GM19025 (cell line): ENCODE measurements at regions not wholly inside any gene's neighbourhood (a gene's known extent, or its start where the extent isn't known, plus 50 kb on each side); places are given as distances from the start of the nearest gene placed in this dataset.

Source experiments
- ATAC-seq: cut with Tn5 transposase; IDR thresholded peaks from one replicate; pipeline ENCODE4 v1.9.1; 2021; ENCODE audit warnings: mild to moderate bottlenecking, low read depth, moderate library complexity; ENCODE audit not compliant: unreplicated experiment

- ATAC-seq, result no peak
Observed at GRCh38 chr20:58071298-58071697, 157.2 kb downstream of the ANKRD60 start.

- no peak for ATAC-seq
Observed at GRCh38 chr20:58070664-58071196, 157.7 kb downstream of the ANKRD60 start.

GRCh38 chr20:58069796-58070663 lies 158.4 kb downstream of the ANKRD60 start:
- ATAC-seq, result no peak

- no peak for ATAC-seq
Observed at GRCh38 chr20:58069207-58069606, 159.2 kb downstream of the ANKRD60 start.

GRCh38 chr20:58065508-58066361 lies 162.7 kb downstream of the ANKRD60 start:
- no peak for ATAC-seq

- ATAC-seq, result no peak
Observed at GRCh38 chr20:58064411-58065010, 163.9 kb downstream of the ANKRD60 start.

- ATAC-seq, result no peak
Observed at GRCh38 chr20:58059260-58059544, 169.3 kb downstream of the ANKRD60 start.

- ATAC-seq, result no peak
Observed at GRCh38 chr20:58058421-58059259, 169.8 kb downstream of the ANKRD60 start.

- no peak for ATAC-seq
Observed at GRCh38 chr20:58056921-58057686, 171.3 kb downstream of the ANKRD60 start.

- ATAC-seq, result no peak
Observed at GRCh38 chr20:58056021-58056591, 172.3 kb downstream of the ANKRD60 start.

- no peak for ATAC-seq
Observed at GRCh38 chr20:58054780-58055373, 173.6 kb downstream of the ANKRD60 start.

GRCh38 chr20:58054082-58054779 lies 174.2 kb downstream of the ANKRD60 start:
- no peak for ATAC-seq

- ATAC-seq, result no peak
Observed at GRCh38 chr20:58053391-58054055, 174.9 kb downstream of the ANKRD60 start.

- ATAC-seq, result no peak
Observed at GRCh38 chr20:58051367-58051766, 177.1 kb downstream of the ANKRD60 start.

- no peak for ATAC-seq
Observed at GRCh38 chr20:58048096-58048702, 180.3 kb downstream of the ANKRD60 start.

GRCh38 chr20:58046311-58046710 lies 182.1 kb downstream of the ANKRD60 start:
- ATAC-seq, result no peak

GRCh38 chr20:58045579-58045978 lies 182.9 kb downstream of the ANKRD60 start:
- ATAC-seq, result no peak
